Testis (tissue), 2 donors: ENCODE measurements at regions not wholly inside any gene's neighbourhood (a gene's known extent, or its start where the extent isn't known, plus 50 kb on each side); places are given as distances from the start of the nearest gene placed in this dataset.

Experiments used
- DNase-seq: peaks from one replicate; pipeline ENCODE4 v3.0.0-alpha.2; 2019
- H3K27ac ChIP-seq, 2 donors: fragments of 200-600 bp; sonication (generic); one replicate each; pipeline ENCODE4 v1.5.1; 2019
- H3K27me3 ChIP-seq: fragments of 200-600 bp; sonication (generic); one replicate; pipeline ENCODE4 v1.5.1; 2019
- H3K36me3 ChIP-seq: fragments of 200-600 bp; sonication (generic); one replicate; pipeline ENCODE4 v1.5.1; 2017; ENCODE audit warnings: low read depth; ENCODE audit errors: missing control alignments
- H3K4me1 ChIP-seq: fragments of 200-600 bp; sonication (generic); one replicate; pipeline ENCODE4 v1.5.1; 2019
- H3K4me3 ChIP-seq, 2 donors: fragments of 200-600 bp; sonication (generic); one replicate each; pipeline ENCODE4 v1.5.1; 2017 to 2019
- H3K9me3 ChIP-seq: fragments of 200-600 bp; sonication (generic); one replicate; pipeline ENCODE4 v1.5.1; 2017
- CTCF ChIP-seq, 3 experiments: fragments of 450-650 bp in 2 of 3; fragments of 200-600 bp in 1 of 3; sonication (generic) in 1 of 3; IDR thresholded peaks; one replicate each; pipeline ENCODE4 v1.5.1; 2016 to 2019; ENCODE audit warnings: antibody characterized with exemption in 3 of 3, mild to moderate bottlenecking in 2 of 3, moderate library complexity in 1 of 3
- POLR2A ChIP-seq: fragments of 450-650 bp; IDR thresholded peaks from one replicate; pipeline ENCODE4 v1.6.1; 2017; ENCODE audit warnings: antibody characterized with exemption, mild to moderate bottlenecking, moderate library complexity
- WGBS, 2 donors: methylation state at CpG; one replicate each; pipeline ENCODE4 v1.1.5; 2018; 5-methylcytosine and 5-hydroxymethylcytosine counted together
- intact Hi-C: fragments of 100-400 bp; cut with DNase I; formaldehyde crosslinking; loops from one replicate; pipeline ENCODE4 v1.15.1; 2023; ENCODE audit warnings: low total_unique reads

DNA sequence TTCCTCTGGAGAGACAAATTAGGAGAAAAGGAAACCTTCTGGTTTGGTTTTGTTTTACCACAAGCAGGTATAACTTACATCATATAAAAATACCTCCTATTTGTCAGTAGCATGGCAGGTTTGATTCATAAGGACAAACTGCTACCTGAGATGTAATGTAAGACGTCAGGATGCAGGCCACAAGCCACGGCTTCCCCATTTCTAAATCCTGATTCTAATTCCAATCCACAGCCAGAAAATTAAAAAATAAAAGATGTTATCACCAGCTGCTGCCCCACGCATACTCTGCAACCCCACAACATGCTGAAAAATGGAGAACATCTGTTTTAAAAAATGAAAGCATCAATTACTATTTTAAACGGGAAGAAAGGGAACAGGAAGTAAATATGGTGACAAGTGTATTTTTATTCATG lies 197.6 kb downstream of the BCL11A start:
- no peaks in the 10 kb centered on the region for H3K9me3 ChIP-seq
- H3K4me3 ChIP-seq = no peak overlapping the region
- no peaks in the 10 kb centered on the region for H3K4me1 ChIP-seq
- 76 to 78% methylated on average over 4 of the region's 4 CpGs for WGBS, 2 donors
- no peak overlapping the region for H3K27ac ChIP-seq
- no peaks in the 10 kb centered on the region for H3K36me3 ChIP-seq
- TF ChIP-seq POLR2A (no peak), CTCF (IDR thresholded peaks at IDR 0.05) (no peak)
- no peak for DNase-seq
- H3K27me3 ChIP-seq = no peaks in the 10 kb centered on the region
- intact Hi-C loops = no loop called here

GRCh38 chr2:60354713-60355112 lies 198.7 kb downstream of the BCL11A start:
- H3K27ac ChIP-seq = no peak overlapping the region
- no peak for DNase-seq

GRCh38 chr2:60353863-60354262 lies 199.6 kb downstream of the BCL11A start:
- TF ChIP-seq POLR2A (no peak), CTCF (IDR thresholded peaks at IDR 0.05) (no peak)
- H3K4me1 ChIP-seq = no peaks in the 10 kb centered on the region
- H3K9me3 ChIP-seq = no peaks in the 10 kb centered on the region
- no peak for DNase-seq
- WGBS, 2 donors = 77 to 86% methylated on average over 2 of the region's 2 CpGs
- intact Hi-C loops = no loop called here
- no peak overlapping the region for H3K4me3 ChIP-seq
- no peak overlapping the region for H3K27ac ChIP-seq
- H3K27me3 ChIP-seq = no peaks in the 10 kb centered on the region
- H3K36me3 ChIP-seq = no peaks in the 10 kb centered on the region

More at GRCh38 chr2:60354713-60355112, 198.7 kb downstream of the BCL11A start:
- Histone ChIP-seq H3K36me3 (no peaks in the 10 kb centered on the region), H3K4me1 (no peaks in the 10 kb centered on the region), H3K4me3 (no peak overlapping the region), H3K9me3 (no peaks in the 10 kb centered on the region), H3K27me3 (no peaks in the 10 kb centered on the region)
- intact Hi-C loops = no loop called here
- TF ChIP-seq CTCF (IDR thresholded peaks at IDR 0.05) = no peak
- TF ChIP-seq POLR2A = no peak
- WGBS, 2 donors = 20 to 28% methylated on average over 1 of the region's 1 CpG

DNA sequence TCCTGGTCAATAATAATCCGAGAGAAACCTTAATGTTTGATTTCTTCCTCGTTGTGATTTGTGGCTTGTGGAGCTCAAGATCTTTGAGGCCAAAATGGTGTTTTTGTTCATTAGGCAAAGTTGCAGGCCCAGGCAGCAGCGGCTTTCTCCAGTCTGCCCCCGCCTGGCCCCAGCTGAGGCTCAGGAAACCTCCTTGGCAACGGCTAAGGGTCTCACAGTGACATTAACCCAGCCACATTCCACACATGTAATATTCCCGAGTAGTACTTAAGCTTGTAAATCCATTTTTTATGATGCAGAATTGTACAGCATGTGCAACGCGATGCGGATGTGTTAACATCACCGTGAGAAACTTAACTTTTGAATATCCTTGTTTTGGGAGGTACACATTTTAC lies 200.1 kb downstream of the BCL11A start:
- H3K27ac ChIP-seq = no peak overlapping the region
- H3K4me3 ChIP-seq = no peak overlapping the region
- no peaks in the 10 kb centered on the region for H3K4me1 ChIP-seq
- no peaks in the 10 kb centered on the region for H3K9me3 ChIP-seq
- intact Hi-C loops = no loop called here
- no peaks in the 10 kb centered on the region for H3K36me3 ChIP-seq
- 39 to 44% methylated on average over 10 of the region's 10 CpGs for WGBS, 2 donors
- H3K27me3 ChIP-seq = no peaks in the 10 kb centered on the region
- DNase-seq = no peak
- TF ChIP-seq CTCF (IDR thresholded peaks at IDR 0.05) = no peak
- TF ChIP-seq POLR2A = no peak

DNA sequence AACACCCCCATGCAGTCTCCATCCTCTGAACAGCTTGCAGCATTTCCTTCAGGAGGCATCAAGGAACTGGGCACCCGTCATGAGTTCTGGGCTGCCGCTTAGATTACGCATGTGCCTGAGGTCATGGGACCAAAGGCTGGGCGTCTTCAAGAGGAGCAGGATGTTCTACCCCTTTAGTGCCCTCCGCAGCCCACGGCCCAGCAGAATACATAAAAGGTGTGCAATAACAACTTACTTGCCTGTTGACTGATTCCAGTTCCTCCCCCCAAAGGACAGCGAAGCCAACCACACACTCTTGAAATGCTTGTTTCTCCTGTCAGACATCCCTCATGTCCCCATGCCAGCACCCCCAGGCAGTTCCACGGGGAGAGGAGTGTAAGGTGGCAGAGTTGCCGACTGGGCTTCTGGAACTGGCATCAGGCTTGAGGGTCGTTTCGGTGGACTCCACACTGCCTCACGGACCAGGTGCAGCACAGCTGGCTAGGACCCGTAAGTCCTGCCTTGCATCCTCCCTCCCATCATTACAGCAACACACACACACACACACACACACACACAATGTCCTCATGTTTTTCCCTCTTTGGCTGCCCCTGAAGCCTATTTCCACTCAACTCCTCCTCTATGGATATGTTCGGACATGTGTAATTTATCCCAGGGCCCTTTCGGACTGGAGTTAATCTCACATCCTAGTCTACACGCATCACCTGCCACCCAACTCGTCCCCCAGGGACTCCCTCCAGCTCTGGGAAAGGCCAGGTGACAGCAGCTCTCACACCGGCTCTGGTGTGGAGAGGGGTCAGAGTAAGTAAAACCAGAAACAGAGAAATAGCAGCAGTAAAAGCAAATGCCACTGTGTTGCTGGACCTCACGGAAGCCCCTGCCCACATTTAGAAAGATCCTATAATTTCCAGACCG lies 200.7 kb downstream of the BCL11A start:
- H3K4me1 ChIP-seq = no peaks in the 10 kb centered on the region
- intact Hi-C loops = no loop called here
- 83 to 86% methylated on average over 19 to 20 of the region's 20 CpGs for WGBS, 2 donors
- no peaks in the 10 kb centered on the region for H3K36me3 ChIP-seq
- no peak for TF ChIP-seq POLR2A
- no peak overlapping the region for H3K27ac ChIP-seq
- DNase-seq = no peak
- H3K27me3 ChIP-seq = no peaks in the 10 kb centered on the region
- no peak overlapping the region for H3K4me3 ChIP-seq
- no peaks in the 10 kb centered on the region for H3K9me3 ChIP-seq
